HUES6 (cell line): ENCODE measurements at regions not wholly inside any gene's neighbourhood (a gene's known extent, or its start where the extent isn't known, plus 50 kb on each side); places are given as distances from the start of the nearest gene placed in this dataset.
"Not testable (repeated sequence)": the region's sequence is repeated elsewhere in the genome, so short reads cannot be mapped to it uniquely, and the experiment has no call there.

Experiments used
- H3K27ac ChIP-seq: 2 replicates; pipeline ENCODE4 v1.7.0; 2013; ENCODE audit warnings: low read depth, mild to moderate bottlenecking, low read length, inconsistent platforms
- H3K27me3 ChIP-seq: 2 replicates; pipeline ENCODE4 v1.6.1; 2013; ENCODE audit warnings: low read length; ENCODE audit not compliant: control insufficient read depth, insufficient read depth
- H3K36me3 ChIP-seq: 2 replicates; pipeline ENCODE4 v1.6.1; 2013; ENCODE audit warnings: low read length; ENCODE audit not compliant: control insufficient read depth, insufficient read depth
- H3K4me1 ChIP-seq: 2 replicates; pipeline ENCODE4 v1.6.1; 2013; ENCODE audit warnings: low read length; ENCODE audit not compliant: control insufficient read depth, insufficient read depth
- H3K4me3 ChIP-seq: 2 replicates; pipeline ENCODE4 v1.5.1; 2013; ENCODE audit warnings: low read depth, low read length
- H3K9ac ChIP-seq: one replicate; pipeline ENCODE4 v1.6.1; 2013; ENCODE audit warnings: mild to moderate bottlenecking, low read length
- H3K9me3 ChIP-seq: 2 replicates; pipeline ENCODE4 v1.6.1; 2013; ENCODE audit warnings: low read depth, low read length; ENCODE audit not compliant: control insufficient read depth, insufficient read depth

- no peaks in the 10 kb centered on the region for H3K4me1 ChIP-seq
- no peak overlapping the region for H3K4me3 ChIP-seq
- no peaks in the 10 kb centered on the region for H3K9me3 ChIP-seq
- no peaks in the 10 kb centered on the region for H3K27me3 ChIP-seq
- H3K36me3 ChIP-seq, result no peaks in the 10 kb centered on the region
- H3K27ac ChIP-seq, result no peak overlapping the region
- H3K9ac ChIP-seq, result no peak overlapping the region
Observed at GRCh38 chr2:53493210-53493609, 274.4 kb upstream of the CHAC2 start.

GRCh38 chr2:53490659-53491058 lies 276.9 kb upstream of the CHAC2 start:
- Histone ChIP-seq H3K27me3 (no peaks in the 10 kb centered on the region), H3K4me3 (no peak overlapping the region), H3K27ac (no peak overlapping the region), H3K36me3 (no peaks in the 10 kb centered on the region), H3K9me3 (no peaks in the 10 kb centered on the region), H3K9ac (no peak overlapping the region), H3K4me1 (no peaks in the 10 kb centered on the region)

GRCh38 chr2:53486185-53486899 lies 281.3 kb upstream of the CHAC2 start:
- not testable (repeated sequence) for H3K27me3 ChIP-seq, H3K4me3 ChIP-seq, H3K9ac ChIP-seq, H3K36me3 ChIP-seq, H3K4me1 ChIP-seq, H3K9me3 ChIP-seq, H3K27ac ChIP-seq

GRCh38 chr2:53485021-53485728 lies 282.4 kb upstream of the CHAC2 start:
- H3K4me1 ChIP-seq, result 0 out of 2 replicates have a peak, but pooled peaks cover 3% of the 10 kb centered on the region
- no peak overlapping the region for H3K9ac ChIP-seq
- H3K36me3 ChIP-seq, result no peaks in the 10 kb centered on the region

GRCh38 chr2:53484531-53484930 lies 283.1 kb upstream of the CHAC2 start:
- Histone ChIP-seq H3K27me3 (no peaks in the 10 kb centered on the region), H3K27ac (no peak overlapping the region), H3K9ac (no peak overlapping the region), H3K36me3 (no peaks in the 10 kb centered on the region), H3K4me3 (no peak overlapping the region), H3K9me3 (0 out of 2 replicates have a peak, but pooled peaks cover 3% of the 10 kb centered on the region), H3K4me1 (0 out of 2 replicates have a peak, but pooled peaks cover 3% of the 10 kb centered on the region)

More at GRCh38 chr2:53485021-53485728, 282.4 kb upstream of the CHAC2 start:
- Histone ChIP-seq H3K4me3 (no peak overlapping the region), H3K9me3 (0 out of 2 replicates have a peak, but pooled peaks cover 3% of the 10 kb centered on the region), H3K27ac (no peak overlapping the region), H3K27me3 (no peaks in the 10 kb centered on the region)

GRCh38 chr2:53477517-53477916 lies 290.1 kb upstream of the CHAC2 start:
- H3K4me1 ChIP-seq, result no peaks in the 10 kb centered on the region

GRCh38 chr2:53476834-53477233 lies 290.8 kb upstream of the CHAC2 start:
- Histone ChIP-seq H3K9me3 (no peaks in the 10 kb centered on the region), H3K4me1 (no peaks in the 10 kb centered on the region), H3K9ac (no peak overlapping the region), H3K36me3 (no peaks in the 10 kb centered on the region), H3K27me3 (no peaks in the 10 kb centered on the region), H3K4me3 (no peak overlapping the region), H3K27ac (no peak overlapping the region)

More at GRCh38 chr2:53477517-53477916, 290.1 kb upstream of the CHAC2 start:
- Histone ChIP-seq H3K36me3 (no peaks in the 10 kb centered on the region), H3K27me3 (no peaks in the 10 kb centered on the region), H3K4me3 (no peak overlapping the region), H3K27ac (no peak overlapping the region), H3K9me3 (0 out of 2 replicates have a peak, but pooled peaks cover 2% of the 10 kb centered on the region), H3K9ac (no peak overlapping the region)

- Histone ChIP-seq H3K27ac (no peak overlapping the region), H3K27me3 (no peaks in the 10 kb centered on the region), H3K9ac (no peak overlapping the region), H3K36me3 (no peaks in the 10 kb centered on the region), H3K4me3 (no peak overlapping the region), H3K4me1 (no peaks in the 10 kb centered on the region), H3K9me3 (no peaks in the 10 kb centered on the region)
Observed at GRCh38 chr2:53475766-53476165, 291.8 kb upstream of the CHAC2 start.

- Histone ChIP-seq H3K27ac (no peak overlapping the region), H3K4me3 (no peak overlapping the region), H3K27me3 (no peaks in the 10 kb centered on the region), H3K36me3 (no peaks in the 10 kb centered on the region), H3K4me1 (no peaks in the 10 kb centered on the region), H3K9ac (no peak overlapping the region), H3K9me3 (no peaks in the 10 kb centered on the region)
Observed at GRCh38 chr2:53475321-53475720, 292.3 kb upstream of the CHAC2 start.

GRCh38 chr2:53474914-53475313 lies 292.7 kb upstream of the CHAC2 start:
- Histone ChIP-seq H3K4me3 (no peak overlapping the region), H3K27ac (no peak overlapping the region), H3K4me1 (no peaks in the 10 kb centered on the region), H3K27me3 (no peaks in the 10 kb centered on the region), H3K9me3 (no peaks in the 10 kb centered on the region), H3K36me3 (no peaks in the 10 kb centered on the region), H3K9ac (no peak overlapping the region)

- Histone ChIP-seq H3K9ac (no peak overlapping the region), H3K36me3 (no peaks in the 10 kb centered on the region), H3K4me1 (no peaks in the 10 kb centered on the region), H3K27ac (no peak overlapping the region), H3K9me3 (0 out of 2 replicates have a peak, but pooled peaks cover 2% of the 10 kb centered on the region), H3K27me3 (no peaks in the 10 kb centered on the region), H3K4me3 (no peak overlapping the region)
Observed at GRCh38 chr2:53473775-53474311, 293.8 kb upstream of the CHAC2 start.
